DOHH2 (cell line): ENCODE measurements at regions not wholly inside any gene's neighbourhood (a gene's known extent, or its start where the extent isn't known, plus 50 kb on each side); places are given as distances from the start of the nearest gene placed in this dataset.
"Not testable (repeated sequence)": the region's sequence is repeated elsewhere in the genome, so short reads cannot be mapped to it uniquely, and the experiment has no call there.

Experiments used
- H3F3A ChIP-seq: fragments of 200-600 bp; sonication (generic), shearing (Covaris generic); 2 replicates; pipeline ENCODE4 v1.6.0; 2016; ENCODE audit warnings: antibody characterized with exemption, mild to moderate bottlenecking; ENCODE audit not compliant: control insufficient read depth, insufficient read depth
- H3K27ac ChIP-seq: fragments of 200-600 bp; sonication (generic); 2 replicates; pipeline ENCODE4 v1.5.1; 2014; ENCODE audit warnings: low read depth, mild to moderate bottlenecking, low read length, moderate library complexity
- H3K27me3 ChIP-seq: fragments of 200-600 bp; sonication (generic); 2 replicates; pipeline ENCODE4 v1.6.1; 2014; ENCODE audit warnings: mild to moderate bottlenecking, low read length, mixed read lengths; ENCODE audit not compliant: control insufficient read depth
- H3K36me3 ChIP-seq: fragments of 200-600 bp; sonication (generic); 2 replicates; pipeline ENCODE4 v1.6.1; 2014; ENCODE audit warnings: mild to moderate bottlenecking, low read length, moderate library complexity, mixed read lengths; ENCODE audit not compliant: control insufficient read depth
- H3K4me1 ChIP-seq: fragments of 200-600 bp; sonication (generic); 2 replicates; pipeline ENCODE4 v1.6.1; 2014; ENCODE audit warnings: mild to moderate bottlenecking, low read length, mixed read lengths; ENCODE audit not compliant: control insufficient read depth
- H3K4me2 ChIP-seq: fragments of 200-600 bp; sonication (generic); 2 replicates; pipeline ENCODE4 v1.6.0; 2014; ENCODE audit warnings: mild to moderate bottlenecking, low read length, moderate library complexity
- H3K4me3 ChIP-seq: fragments of 200-600 bp; sonication (generic); 2 replicates; pipeline ENCODE4 v1.5.1; 2014; ENCODE audit warnings: mild to moderate bottlenecking, low read length, mixed read lengths
- H3K79me2 ChIP-seq: fragments of 200-600 bp; sonication (generic); 2 replicates; pipeline ENCODE4 v1.6.1; 2014; ENCODE audit warnings: mild to moderate bottlenecking, low read length, mixed read lengths; ENCODE audit not compliant: control insufficient read depth
- H3K9me2 ChIP-seq: fragments of 200-600 bp; sonication (generic); replicated peaks from 2 replicates; pipeline ENCODE4 v1.6.1; 2014; ENCODE audit warnings: mild to moderate bottlenecking, low read length, mixed read lengths; ENCODE audit not compliant: control insufficient read depth
- H3K9me3 ChIP-seq: fragments of 200-600 bp; sonication (generic); 2 replicates; pipeline ENCODE4 v1.6.1; 2014; ENCODE audit warnings: antibody characterized with exemption, low read length, mixed read lengths; ENCODE audit not compliant: control insufficient read depth, insufficient read depth
- H4K20me1 ChIP-seq: fragments of 200-600 bp; sonication (generic); 2 replicates; pipeline ENCODE4 v1.6.0; 2014; ENCODE audit warnings: low read depth, mild to moderate bottlenecking, antibody characterized with exemption, low read length, moderate library complexity; ENCODE audit not compliant: control insufficient read depth, insufficient read depth

GRCh38 chr21:10369289-10369688 is 152.1 kb upstream of the TPTE start:
- H3K27me3 ChIP-seq, H3K4me3 ChIP-seq, H4K20me1 ChIP-seq, H3K4me2 ChIP-seq, H3K79me2 ChIP-seq, H3K4me1 ChIP-seq, H3K9me3 ChIP-seq, H3K36me3 ChIP-seq, H3F3A ChIP-seq, H3K27ac ChIP-seq, H3K9me2 ChIP-seq: not testable (repeated sequence)

GRCh38 chr21:10377758-10378157 is 143.6 kb upstream of the TPTE start:
- H3K79me2 ChIP-seq, H3K27ac ChIP-seq, H4K20me1 ChIP-seq, H3K9me2 ChIP-seq, H3K4me1 ChIP-seq, H3K27me3 ChIP-seq, H3F3A ChIP-seq, H3K4me2 ChIP-seq, H3K4me3 ChIP-seq, H3K36me3 ChIP-seq: not testable (repeated sequence)
- peaks cover 29% of the 10 kb centered on the region for H3K9me3 ChIP-seq

- not testable (repeated sequence) for H3K4me1 ChIP-seq, H3K9me2 ChIP-seq, H3K79me2 ChIP-seq, H4K20me1 ChIP-seq, H3K27ac ChIP-seq, H3F3A ChIP-seq, H3K4me2 ChIP-seq, H3K27me3 ChIP-seq, H3K36me3 ChIP-seq, H3K4me3 ChIP-seq
- H3K9me3 ChIP-seq = peaks cover 35% of the 10 kb centered on the region
Measured at GRCh38 chr21:10379816-10380215, 141.6 kb upstream of the TPTE start.

- not testable (repeated sequence) for H3F3A ChIP-seq, H3K27me3 ChIP-seq, H3K4me1 ChIP-seq, H3K36me3 ChIP-seq, H3K27ac ChIP-seq, H3K79me2 ChIP-seq, H3K4me2 ChIP-seq, H3K9me2 ChIP-seq, H3K4me3 ChIP-seq, H4K20me1 ChIP-seq
- peaks cover 45% of the 10 kb centered on the region for H3K9me3 ChIP-seq
Measured at GRCh38 chr21:10381687-10382060, 139.7 kb upstream of the TPTE start.

GRCh38 chr21:10382135-10382534 is 139.2 kb upstream of the TPTE start:
- not testable (repeated sequence) for H3K9me2 ChIP-seq, H3K79me2 ChIP-seq, H3K4me2 ChIP-seq, H3K4me3 ChIP-seq, H4K20me1 ChIP-seq, H3K4me1 ChIP-seq, H3F3A ChIP-seq, H3K27ac ChIP-seq, H3K36me3 ChIP-seq, H3K27me3 ChIP-seq
- H3K9me3 ChIP-seq = peaks cover 49% of the 10 kb centered on the region

GRCh38 chr21:10382580-10382979 is 138.8 kb upstream of the TPTE start:
- H3K4me2 ChIP-seq, H3K9me2 ChIP-seq, H4K20me1 ChIP-seq, H3K27me3 ChIP-seq, H3K27ac ChIP-seq, H3K79me2 ChIP-seq, H3K4me3 ChIP-seq, H3K4me1 ChIP-seq, H3K36me3 ChIP-seq, H3F3A ChIP-seq: not testable (repeated sequence)
- H3K9me3 ChIP-seq = peaks cover 50% of the 10 kb centered on the region

- H3K36me3 ChIP-seq, H3K4me1 ChIP-seq, H3F3A ChIP-seq, H3K27me3 ChIP-seq, H4K20me1 ChIP-seq, H3K27ac ChIP-seq, H3K79me2 ChIP-seq, H3K9me2 ChIP-seq, H3K4me2 ChIP-seq, H3K4me3 ChIP-seq: not testable (repeated sequence)
- H3K9me3 ChIP-seq = peaks cover 47% of the 10 kb centered on the region
Measured at GRCh38 chr21:10383571-10383970, 137.8 kb upstream of the TPTE start.

- H3F3A ChIP-seq, H3K27ac ChIP-seq, H3K79me2 ChIP-seq, H3K36me3 ChIP-seq, H3K27me3 ChIP-seq, H3K9me2 ChIP-seq, H3K4me3 ChIP-seq, H3K4me2 ChIP-seq, H4K20me1 ChIP-seq, H3K4me1 ChIP-seq: not testable (repeated sequence)
- peaks cover 45% of the 10 kb centered on the region for H3K9me3 ChIP-seq
Measured at GRCh38 chr21:10384304-10384861, 137.0 kb upstream of the TPTE start.
